WERI-Rb-1 (cell line): ENCODE measurements at regions not wholly inside any gene's neighbourhood (a gene's known extent, or its start where the extent isn't known, plus 50 kb on each side); places are given as distances from the start of the nearest gene placed in this dataset.

Source experiments
- DNase-seq: peaks from one replicate; pipeline ENCODE4 v3.0.0-alpha.2; 2020
- H3K27ac ChIP-seq: fragments of 250-450 bp; sonication (Bioruptor Pico); 2 replicates; pipeline ENCODE4 v1.5.1; 2020; ENCODE audit warnings: mild to moderate bottlenecking, moderate library complexity
- H3K27me3 ChIP-seq: fragments of 250-450 bp; sonication (Bioruptor Pico); 2 replicates; pipeline ENCODE4 v1.5.1; 2021; ENCODE audit warnings: mild to moderate bottlenecking, low read depth, moderate library complexity; ENCODE audit not compliant: insufficient read depth, severe bottlenecking
- H3K36me3 ChIP-seq: fragments of 250-450 bp; sonication (Bioruptor Pico); 2 replicates; pipeline ENCODE4 v1.5.1; 2020; ENCODE audit warnings: mild to moderate bottlenecking, moderate library complexity
- H3K4me3 ChIP-seq: 2 replicates; pipeline ENCODE4 v1.5.1; 2011; ENCODE audit warnings: low read depth, mild to moderate bottlenecking, control low read depth, low read length
- H3K9me3 ChIP-seq: fragments of 250-450 bp; sonication (Bioruptor Pico); 2 replicates; pipeline ENCODE4 v1.5.1; 2021; ENCODE audit warnings: mild to moderate bottlenecking, moderate library complexity; ENCODE audit not compliant: severe bottlenecking
- TF ChIP-seq, protein P1 (sequence below): IDR thresholded peaks from 2 replicates; pipeline ENCODE4 v1.5.1; 2011; ENCODE audit warnings: low read depth, mild to moderate bottlenecking, control low read depth, inconsistent platforms, low read length

DNA sequence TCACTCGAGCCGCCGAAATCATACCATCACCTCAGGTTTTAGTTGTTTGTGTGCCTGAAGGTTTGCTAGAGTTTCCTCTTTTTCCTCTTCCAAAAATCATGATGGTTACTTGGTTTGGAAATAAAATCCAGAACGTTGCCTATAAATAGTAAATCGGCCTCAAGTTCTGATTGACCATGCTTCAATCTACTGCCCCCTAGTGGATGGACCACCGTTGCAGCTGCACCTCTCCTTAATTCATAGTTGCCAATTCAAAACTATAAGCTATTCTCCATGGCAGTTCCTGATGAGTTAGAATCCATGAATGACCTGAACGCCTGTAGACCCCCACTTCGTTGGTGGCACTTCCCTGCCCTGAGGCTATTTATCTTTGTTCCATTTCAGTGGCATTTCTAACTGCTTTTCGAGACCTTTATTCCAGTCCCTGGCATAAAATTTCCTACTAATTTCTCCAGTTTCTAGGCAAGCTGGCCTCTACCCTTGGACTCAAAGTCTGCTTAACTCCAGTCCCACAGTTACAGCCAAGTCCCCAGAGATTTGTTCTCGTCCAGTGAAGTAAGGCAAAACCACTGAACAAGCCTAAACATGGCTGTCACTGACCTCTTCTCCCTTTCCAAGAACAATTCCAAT lies 422.6 kb downstream of the EFNA5 start:
- no peak overlapping the region for H3K27ac ChIP-seq
- no peaks in the 10 kb centered on the region for H3K36me3 ChIP-seq
- peak; percentile 75 for DNase-seq
- no peak overlapping the region for H3K4me3 ChIP-seq
- H3K27me3 ChIP-seq, result no peaks in the 10 kb centered on the region
- H3K9me3 ChIP-seq, result no peaks in the 10 kb centered on the region
- TF ChIP-seq, protein P1, sequence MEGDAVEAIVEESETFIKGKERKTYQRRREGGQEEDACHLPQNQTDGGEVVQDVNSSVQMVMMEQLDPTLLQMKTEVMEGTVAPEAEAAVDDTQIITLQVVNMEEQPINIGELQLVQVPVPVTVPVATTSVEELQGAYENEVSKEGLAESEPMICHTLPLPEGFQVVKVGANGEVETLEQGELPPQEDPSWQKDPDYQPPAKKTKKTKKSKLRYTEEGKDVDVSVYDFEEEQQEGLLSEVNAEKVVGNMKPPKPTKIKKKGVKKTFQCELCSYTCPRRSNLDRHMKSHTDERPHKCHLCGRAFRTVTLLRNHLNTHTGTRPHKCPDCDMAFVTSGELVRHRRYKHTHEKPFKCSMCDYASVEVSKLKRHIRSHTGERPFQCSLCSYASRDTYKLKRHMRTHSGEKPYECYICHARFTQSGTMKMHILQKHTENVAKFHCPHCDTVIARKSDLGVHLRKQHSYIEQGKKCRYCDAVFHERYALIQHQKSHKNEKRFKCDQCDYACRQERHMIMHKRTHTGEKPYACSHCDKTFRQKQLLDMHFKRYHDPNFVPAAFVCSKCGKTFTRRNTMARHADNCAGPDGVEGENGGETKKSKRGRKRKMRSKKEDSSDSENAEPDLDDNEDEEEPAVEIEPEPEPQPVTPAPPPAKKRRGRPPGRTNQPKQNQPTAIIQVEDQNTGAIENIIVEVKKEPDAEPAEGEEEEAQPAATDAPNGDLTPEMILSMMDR, result peak; percentile 79

DNA sequence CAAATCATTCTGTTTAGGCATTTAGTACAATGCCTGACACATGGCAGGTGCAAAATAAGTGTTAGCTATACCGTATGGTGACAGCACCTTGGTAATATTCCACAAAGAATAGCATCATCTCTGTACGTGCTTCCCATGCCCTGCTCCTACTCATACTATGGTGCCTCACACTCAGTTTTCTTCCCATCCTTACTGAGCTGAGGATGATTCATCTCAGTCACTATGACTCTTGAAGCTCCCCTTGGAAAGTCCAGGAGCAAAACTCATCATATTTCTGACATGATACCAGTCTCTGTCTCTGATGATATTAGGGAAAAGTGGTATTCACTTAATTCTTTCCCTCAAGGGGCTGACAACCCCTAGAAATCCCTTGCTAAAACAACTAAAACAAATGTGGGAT lies 423.3 kb downstream of the EFNA5 start:
- H3K4me3 ChIP-seq, result no peak overlapping the region
- H3K27me3 ChIP-seq, result no peaks in the 10 kb centered on the region
- TF ChIP-seq, protein P1, result no peak
- no peak for DNase-seq
- no peak overlapping the region for H3K27ac ChIP-seq
- no peaks in the 10 kb centered on the region for H3K36me3 ChIP-seq
- H3K9me3 ChIP-seq, result no peaks in the 10 kb centered on the region

DNA sequence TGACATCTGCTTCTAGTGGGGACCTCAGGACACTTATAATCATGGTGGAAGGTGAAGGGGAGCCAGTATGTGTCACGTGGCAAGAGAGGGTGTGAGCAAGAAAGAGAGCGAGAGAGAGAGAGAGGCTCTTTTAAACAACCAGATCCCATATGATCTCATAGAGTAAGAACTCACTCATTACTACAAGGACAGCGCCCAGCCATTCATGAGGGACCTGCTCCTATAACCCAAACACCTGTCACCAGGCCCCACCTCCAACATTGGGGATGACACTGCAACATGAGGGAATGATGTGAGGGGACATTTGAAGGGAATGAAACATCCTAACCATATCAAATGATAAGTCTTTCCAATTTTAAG lies 427.5 kb downstream of the EFNA5 start:
- H3K4me3 ChIP-seq, result no peak overlapping the region
- no peaks in the 10 kb centered on the region for H3K36me3 ChIP-seq
- DNase-seq, result no peak
- H3K9me3 ChIP-seq, result no peaks in the 10 kb centered on the region
- no peak overlapping the region for H3K27ac ChIP-seq
- TF ChIP-seq, protein P1, result no peak
- H3K27me3 ChIP-seq, result no peaks in the 10 kb centered on the region

DNA sequence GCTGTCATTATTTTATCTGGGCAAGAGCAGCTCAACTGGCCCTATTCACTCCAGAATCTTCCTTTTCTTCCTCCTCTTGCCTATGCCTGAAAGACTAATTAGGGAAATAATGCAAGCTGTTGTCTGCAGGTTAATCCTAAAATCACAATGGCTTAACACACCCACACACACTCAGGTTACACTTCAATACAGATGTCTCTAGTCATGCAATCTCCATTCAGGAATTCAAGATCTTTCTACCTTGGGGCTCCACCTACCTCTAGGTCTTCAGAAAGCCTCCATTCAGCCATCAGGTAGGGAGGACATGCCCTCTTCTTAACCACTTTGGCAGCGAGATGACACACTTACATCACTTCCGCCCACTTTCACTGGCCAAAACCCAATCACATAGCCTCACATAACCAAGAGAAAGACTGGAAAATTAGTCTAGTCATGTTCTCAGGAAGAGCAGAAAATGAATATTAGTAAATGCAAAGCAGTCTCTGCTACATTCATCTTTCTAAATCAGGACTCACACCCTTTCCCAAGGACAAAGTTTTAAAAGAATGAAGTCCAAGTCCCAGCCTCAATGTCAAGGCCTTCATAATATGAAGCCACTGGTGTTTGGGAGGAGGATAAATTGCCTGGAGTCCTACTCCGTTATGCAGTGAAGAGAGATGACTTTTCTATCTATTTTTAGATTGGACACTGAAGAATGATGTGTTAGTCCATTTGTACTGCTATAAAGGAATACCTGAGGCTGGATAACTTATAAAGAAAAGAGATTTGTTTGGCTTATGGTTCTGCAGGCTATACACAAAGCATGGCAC lies 428.1 kb downstream of the EFNA5 start:
- TF ChIP-seq, protein P1, result no peak
- no peaks in the 10 kb centered on the region for H3K9me3 ChIP-seq
- H3K27me3 ChIP-seq, result no peaks in the 10 kb centered on the region
- no peak for DNase-seq
- no peak overlapping the region for H3K4me3 ChIP-seq
- H3K36me3 ChIP-seq, result no peaks in the 10 kb centered on the region
- H3K27ac ChIP-seq, result no peak overlapping the region

DNA sequence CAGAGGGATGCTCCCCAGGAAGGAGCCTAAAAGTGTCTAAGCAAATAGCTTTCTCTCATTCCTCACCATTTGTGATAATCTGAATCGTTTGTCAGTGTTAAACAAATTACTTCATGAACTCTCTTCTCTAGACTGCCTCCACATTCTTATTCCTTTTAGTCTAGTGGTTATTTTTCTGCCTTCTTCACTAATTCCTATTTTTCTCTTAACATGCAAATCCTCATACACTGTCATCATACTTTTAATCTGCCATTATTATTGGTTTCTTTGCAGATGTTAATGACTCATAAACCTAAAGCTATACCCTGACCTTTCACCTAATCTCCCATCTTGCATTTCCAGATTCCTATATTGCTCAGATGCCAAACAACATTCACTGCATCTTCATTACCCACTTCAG lies 428.9 kb downstream of the EFNA5 start:
- no peaks in the 10 kb centered on the region for H3K36me3 ChIP-seq
- no peak overlapping the region for H3K27ac ChIP-seq
- H3K27me3 ChIP-seq, result no peaks in the 10 kb centered on the region
- H3K9me3 ChIP-seq, result no peaks in the 10 kb centered on the region
- no peak for DNase-seq
- H3K4me3 ChIP-seq, result no peak overlapping the region
- TF ChIP-seq, protein P1, result no peak
